Right lobe of liver (tissue), 6 donors: ENCODE measurements at regions not wholly inside any gene's neighbourhood (a gene's known extent, or its start where the extent isn't known, plus 50 kb on each side); places are given as distances from the start of the nearest gene placed in this dataset.
"Not testable (repeated sequence)": the region's sequence is repeated elsewhere in the genome, so short reads cannot be mapped to it uniquely, and the experiment has no call there.

ENCODE experiments used
- ATAC-seq, 4 donors: fragments of 200-7000 bp; cut with Tn5 transposase; one replicate each; pipeline ENCODE4 v1.9.1; 2020; ENCODE audit warnings: mild to moderate bottlenecking in 4 of 4, moderate library complexity in 4 of 4
- DNase-seq, 3 donors: peaks; one replicate each; pipeline ENCODE4 v3.0.0-alpha.2; 2020
- H3K27ac ChIP-seq, 3 donors: fragments of 200-600 bp; one replicate each; pipeline ENCODE4 v1.8.0; 2022
- H3K27me3 ChIP-seq, 2 donors: fragments of 200-600 bp; one replicate each; pipeline ENCODE4 v1.8.0; 2022
- H3K36me3 ChIP-seq, 4 donors: fragments of 200-600 bp; sonication (generic) in 1 of 4; one replicate each; pipeline versions ENCODE4 v1.5.1 to v1.8.0; 2017 to 2022; ENCODE audit warnings: control low read depth in 1 of 4
- H3K4me1 ChIP-seq, 4 donors: fragments of 200-600 bp; sonication (generic) in 1 of 4; one replicate each; pipeline versions ENCODE4 v1.5.1 to v1.8.0; 2017 to 2022; ENCODE audit warnings: control low read depth in 1 of 4
- H3K4me3 ChIP-seq, 3 donors: fragments of 200-600 bp; one replicate each; pipeline ENCODE4 v1.8.0; 2022
- H3K9me3 ChIP-seq, 4 donors: fragments of 200-600 bp; sonication (generic) in 1 of 4; one replicate each; pipeline versions ENCODE4 v1.5.1 to v1.8.0; 2017 to 2022; ENCODE audit warnings: control low read depth in 1 of 4
- POLR2A ChIP-seq: fragments of 450-650 bp; IDR thresholded peaks from one replicate; pipeline ENCODE4 v1.6.1; 2017; ENCODE audit warnings: antibody characterized with exemption, mild to moderate bottlenecking
- WGBS: methylation state at CpG from one replicate; pipeline ENCODE4 v1.1.6; 2018; ENCODE audit warnings: low coverage, low lambda C conversion rate; ENCODE audit not compliant: insufficient coverage; ENCODE audit errors: missing lambda C conversion rate; 5-methylcytosine and 5-hydroxymethylcytosine counted together
- intact Hi-C, 2 donors: fragments of 100-400 bp; cut with DNase I; formaldehyde crosslinking; loops; one replicate each; pipeline versions ENCODE4 v1.11.2 to v1.14.1; 2022
- TF ChIP-seq, protein P1 (sequence below), 4 donors: fragments of 200-600 bp in 3 of 4; fragments of 450-650 bp in 1 of 4; IDR thresholded peaks; one replicate each; pipeline versions ENCODE4 v1.5.1 to v1.8.0; 2016 to 2022; ENCODE audit warnings: antibody characterized with exemption in 4 of 4, mild to moderate bottlenecking in 2 of 4
- donor health status: DM: no; HTN: yes; CAD: no.
- donor health status: DM: no; HTN: no; CAD: no.
- donor health status: DM: no; HTN: no; CAD: no.
- donor health status: DM: no; HTN: yes; CAD: no.
- donor health status: DM: no; HTN: yes; CAD: no.

DNA sequence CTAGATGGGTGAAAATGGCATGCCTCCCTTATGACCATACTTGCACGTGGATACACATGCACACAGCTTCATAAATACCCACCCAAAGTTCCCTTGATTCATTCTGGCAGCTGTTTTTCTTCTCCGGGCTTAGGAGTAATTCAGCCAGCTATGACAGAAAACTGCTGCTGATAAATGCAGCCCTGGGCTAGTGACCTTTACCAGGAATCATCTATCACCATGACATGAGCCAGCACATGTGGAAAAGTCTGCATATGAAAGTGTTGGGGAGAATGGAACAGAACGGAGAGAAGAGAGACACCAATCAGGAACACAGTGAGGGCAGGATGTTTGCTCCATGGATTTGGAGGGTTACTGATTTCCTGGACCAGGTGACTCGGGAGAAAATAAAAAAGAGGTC, 706.3 kb downstream of the PDCD6IP start:
- Histone ChIP-seq H3K27me3 (no peaks in the 10 kb centered on the region), H3K4me1 (no peaks in the 10 kb centered on the region), H3K4me3 (no peak overlapping the region), H3K27ac (no peak overlapping the region), H3K9me3 (no peaks in the 10 kb centered on the region), H3K36me3 (no peaks in the 10 kb centered on the region)
- DNase-seq = no peak
- intact Hi-C loops = no loop called here
- TF ChIP-seq, protein P1, sequence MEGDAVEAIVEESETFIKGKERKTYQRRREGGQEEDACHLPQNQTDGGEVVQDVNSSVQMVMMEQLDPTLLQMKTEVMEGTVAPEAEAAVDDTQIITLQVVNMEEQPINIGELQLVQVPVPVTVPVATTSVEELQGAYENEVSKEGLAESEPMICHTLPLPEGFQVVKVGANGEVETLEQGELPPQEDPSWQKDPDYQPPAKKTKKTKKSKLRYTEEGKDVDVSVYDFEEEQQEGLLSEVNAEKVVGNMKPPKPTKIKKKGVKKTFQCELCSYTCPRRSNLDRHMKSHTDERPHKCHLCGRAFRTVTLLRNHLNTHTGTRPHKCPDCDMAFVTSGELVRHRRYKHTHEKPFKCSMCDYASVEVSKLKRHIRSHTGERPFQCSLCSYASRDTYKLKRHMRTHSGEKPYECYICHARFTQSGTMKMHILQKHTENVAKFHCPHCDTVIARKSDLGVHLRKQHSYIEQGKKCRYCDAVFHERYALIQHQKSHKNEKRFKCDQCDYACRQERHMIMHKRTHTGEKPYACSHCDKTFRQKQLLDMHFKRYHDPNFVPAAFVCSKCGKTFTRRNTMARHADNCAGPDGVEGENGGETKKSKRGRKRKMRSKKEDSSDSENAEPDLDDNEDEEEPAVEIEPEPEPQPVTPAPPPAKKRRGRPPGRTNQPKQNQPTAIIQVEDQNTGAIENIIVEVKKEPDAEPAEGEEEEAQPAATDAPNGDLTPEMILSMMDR (IDR thresholded peaks at IDR 0.05) = no peak
- no peak for TF ChIP-seq POLR2A
- 22% methylated on average over 4 of the region's 4 CpGs for WGBS
- ATAC-seq = no peak

DNA sequence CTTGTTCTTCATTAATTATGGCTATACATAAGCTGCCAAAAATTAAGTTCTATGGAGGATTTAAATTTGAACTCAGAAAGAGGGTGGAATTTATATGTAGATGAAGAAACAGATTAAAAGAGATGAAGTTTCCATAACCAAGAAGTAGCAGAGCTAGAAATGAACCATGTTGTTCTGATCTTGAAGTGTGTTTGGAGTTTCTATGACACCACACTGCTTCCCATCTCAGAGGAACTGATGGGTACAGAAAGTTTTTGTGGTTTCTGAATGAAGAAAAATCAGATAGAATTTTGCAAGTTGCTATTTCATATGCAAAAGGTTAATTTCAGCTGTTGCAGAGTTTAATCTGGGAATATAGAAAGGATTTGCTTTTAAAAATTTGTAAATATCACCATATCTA, 710.3 kb downstream of the PDCD6IP start:
- TF ChIP-seq, protein P1 (IDR thresholded peaks at IDR 0.05) = no peak
- no peak for TF ChIP-seq POLR2A
- no peak for ATAC-seq

DNA sequence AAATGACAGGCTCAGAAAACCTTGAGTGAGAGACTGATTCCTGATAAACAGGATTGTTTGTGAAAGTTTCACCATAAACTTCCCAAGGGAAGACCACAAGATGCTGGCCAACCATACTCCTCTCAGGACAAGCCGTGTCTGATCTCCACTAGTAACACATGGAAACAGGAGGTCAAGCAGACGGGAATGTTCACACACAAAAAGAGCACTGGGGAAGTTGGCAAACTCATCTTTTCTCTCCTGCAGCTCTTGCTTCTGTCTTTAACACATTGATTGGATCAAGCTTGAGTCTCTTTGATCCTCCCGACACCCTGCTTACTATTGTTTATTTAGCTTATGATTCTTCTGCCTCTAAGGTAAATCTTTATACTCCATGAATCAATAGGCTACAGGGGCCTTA, 713.5 kb downstream of the PDCD6IP start:
- no peaks in the 10 kb centered on the region for H3K4me1 ChIP-seq
- ATAC-seq = no peak
- no peak for TF ChIP-seq POLR2A
- TF ChIP-seq, protein P1 (IDR thresholded peaks at IDR 0.05) = no peak
- no peak overlapping the region for H3K4me3 ChIP-seq
- H3K27ac ChIP-seq = no peak overlapping the region
- intact Hi-C loops = no loop called here
- WGBS = 35% methylated on average over 3 of the region's 3 CpGs
- H3K9me3 ChIP-seq = no peaks in the 10 kb centered on the region
- H3K36me3 ChIP-seq = no peaks in the 10 kb centered on the region
- no peaks in the 10 kb centered on the region for H3K27me3 ChIP-seq
- DNase-seq = no peak

More for the DNA sequence above, 710.3 kb downstream of the PDCD6IP start:
- Histone ChIP-seq H3K9me3 (no peaks in the 10 kb centered on the region), H3K27me3 (no peaks in the 10 kb centered on the region), H3K36me3 (no peaks in the 10 kb centered on the region), H3K4me3 (no peak overlapping the region), H3K27ac (no peak overlapping the region), H3K4me1 (no peaks in the 10 kb centered on the region)
- DNase-seq = no peak
- intact Hi-C loops = no loop called here

DNA sequence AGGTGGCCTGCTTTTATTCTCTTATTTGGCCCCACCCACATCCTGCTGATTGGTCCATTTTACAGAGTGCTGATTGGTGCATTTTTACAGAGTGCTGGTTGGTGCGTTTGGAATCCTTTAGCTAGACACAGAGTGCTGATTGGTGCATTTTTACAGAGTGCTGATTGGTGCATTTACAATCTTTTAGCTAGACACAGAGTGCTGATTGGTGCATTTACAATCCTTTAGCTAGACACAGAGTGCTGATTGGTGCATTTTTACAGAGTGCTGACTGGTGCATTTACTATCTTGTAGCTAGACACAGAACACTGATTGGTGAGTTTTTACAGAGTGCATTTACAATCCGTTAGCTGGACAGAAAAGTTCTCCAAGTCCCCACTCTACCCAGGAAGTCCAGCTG, 720.6 kb downstream of the PDCD6IP start:
- H3K4me3 ChIP-seq, H3K9me3 ChIP-seq, H3K4me1 ChIP-seq, ATAC-seq, H3K27ac ChIP-seq, H3K27me3 ChIP-seq, H3K36me3 ChIP-seq, DNase-seq, intact Hi-C loops: not testable (repeated sequence)
- WGBS = 56% methylated on average over 1 of the region's 2 CpGs

DNA sequence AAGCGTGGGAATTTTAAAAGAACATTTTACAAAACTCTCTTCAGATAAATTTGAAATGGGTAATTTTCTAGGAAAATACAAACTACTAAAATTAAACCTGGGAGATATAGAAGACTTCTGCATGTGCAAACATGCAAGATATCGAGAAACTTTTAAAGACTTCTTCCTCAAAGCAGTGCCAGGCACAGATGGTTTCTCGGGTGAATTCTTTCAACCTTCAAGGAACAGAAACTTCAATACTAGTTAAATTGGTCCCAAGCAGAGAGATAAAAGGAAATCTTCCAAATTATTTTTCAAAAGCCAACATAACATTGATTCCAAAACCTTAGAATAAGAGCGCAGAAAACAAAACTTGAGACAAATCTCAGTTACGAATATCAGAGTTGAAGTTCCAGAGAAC, 732.7 kb downstream of the PDCD6IP start:
- no peak for ATAC-seq
- no peak overlapping the region for H3K4me3 ChIP-seq
- no peak for TF ChIP-seq POLR2A
- TF ChIP-seq, protein P1 (IDR thresholded peaks at IDR 0.05) = no peak
- no peaks in the 10 kb centered on the region for H3K9me3 ChIP-seq
- intact Hi-C loops = no loop called here
- no peaks in the 10 kb centered on the region for H3K36me3 ChIP-seq
- no peaks in the 10 kb centered on the region for H3K27me3 ChIP-seq
- no peak for DNase-seq
- H3K4me1 ChIP-seq = no peaks in the 10 kb centered on the region
- H3K27ac ChIP-seq = no peak overlapping the region
- WGBS = 50% methylated on average over 5 of the region's 5 CpGs
